H9 (cell line): ENCODE measurements at regions not wholly inside any gene's neighbourhood (a gene's known extent, or its start where the extent isn't known, plus 50 kb on each side); places are given as distances from the start of the nearest gene placed in this dataset.

ENCODE experiments used
- DNase-seq: peaks from one replicate; pipeline ENCODE4 v3.0.0-alpha.2; 2017
- H2AFZ ChIP-seq: one replicate; pipeline ENCODE4 v1.6.1; 2013; ENCODE audit warnings: mild to moderate bottlenecking, low read length, control low read depth, moderate library complexity
- H2AK5ac ChIP-seq: 2 replicates; pipeline ENCODE4 v1.6.1; 2013; ENCODE audit warnings: low read length, control low read depth, mixed read lengths; ENCODE audit not compliant: insufficient read length
- H2BK120ac ChIP-seq: one replicate; pipeline ENCODE4 v1.6.1; 2013; ENCODE audit warnings: low read depth, mild to moderate bottlenecking, low read length, control low read depth, inconsistent platforms; ENCODE audit not compliant: poor library complexity, severe bottlenecking
- H2BK12ac ChIP-seq: 2 replicates; pipeline ENCODE4 v1.6.1; 2013; ENCODE audit warnings: low read length, control low read depth, mixed read lengths, low read depth; ENCODE audit not compliant: insufficient read length
- H2BK15ac ChIP-seq: 2 replicates; pipeline ENCODE4 v1.6.1; 2013; ENCODE audit warnings: low read depth, low read length, control low read depth
- H2BK20ac ChIP-seq: one replicate; pipeline ENCODE4 v1.6.1; 2013; ENCODE audit warnings: low read depth, mild to moderate bottlenecking, low read length, control low read depth, inconsistent platforms; ENCODE audit not compliant: poor library complexity, severe bottlenecking
- H2BK5ac ChIP-seq: 2 replicates; pipeline ENCODE4 v1.6.1; 2013; ENCODE audit warnings: low read length, control low read depth, mixed read lengths; ENCODE audit not compliant: insufficient read length
- H3K14ac ChIP-seq: 2 replicates; pipeline ENCODE4 v1.6.1; 2013; ENCODE audit warnings: low read length, control low read depth; ENCODE audit not compliant: insufficient read depth
- H3K18ac ChIP-seq: 2 replicates; pipeline ENCODE4 v1.6.1; 2013; ENCODE audit warnings: low read depth, mild to moderate bottlenecking, mixed read lengths, low read length, control low read depth; ENCODE audit not compliant: insufficient read length
- H3K23ac ChIP-seq: 2 replicates; pipeline ENCODE4 v1.6.1; 2013; ENCODE audit warnings: low read length, control low read depth, mixed read lengths, low read depth; ENCODE audit not compliant: insufficient read length
- H3K23me2 ChIP-seq: 2 replicates; pipeline ENCODE4 v1.6.1; 2013; ENCODE audit warnings: low read depth, mild to moderate bottlenecking, mixed read lengths, low read length, control low read depth; ENCODE audit not compliant: insufficient read length, poor library complexity, severe bottlenecking
- H3K27ac ChIP-seq: 2 replicates; pipeline ENCODE4 v1.5.1; 2013; ENCODE audit warnings: low read length, control low read depth, mixed read lengths, low read depth; ENCODE audit not compliant: insufficient read length
- H3K27me3 ChIP-seq: 2 replicates; pipeline ENCODE4 v1.6.1; 2013; ENCODE audit warnings: low read length, control low read depth, inconsistent platforms; ENCODE audit not compliant: insufficient read depth
- H3K4ac ChIP-seq: 2 replicates; pipeline ENCODE4 v1.6.1; 2013; ENCODE audit warnings: low read depth, mild to moderate bottlenecking, control low read depth, inconsistent platforms, low read length, moderate library complexity
- H3K4me1 ChIP-seq: 2 replicates; pipeline ENCODE4 v1.6.1; 2013; ENCODE audit warnings: low read length, control low read depth, inconsistent platforms; ENCODE audit not compliant: insufficient read depth
- H3K4me2 ChIP-seq: 2 replicates; pipeline ENCODE4 v1.6.1; 2013; ENCODE audit warnings: low read length, control low read depth, mixed read lengths; ENCODE audit not compliant: insufficient read length, insufficient read depth
- H3K56ac ChIP-seq: 2 replicates; pipeline ENCODE4 v1.6.1; 2013; ENCODE audit warnings: low read depth, mild to moderate bottlenecking, mixed read lengths, low read length, control low read depth; ENCODE audit not compliant: insufficient read length
- H3K79me1 ChIP-seq: 2 replicates; pipeline ENCODE4 v1.6.1; 2013; ENCODE audit warnings: low read depth, mild to moderate bottlenecking, moderate library complexity, low read length, control low read depth, inconsistent platforms; ENCODE audit not compliant: insufficient read depth, poor library complexity, severe bottlenecking
- H3K79me2 ChIP-seq: 2 replicates; pipeline ENCODE4 v1.6.1; 2013; ENCODE audit warnings: low read length, control low read depth, inconsistent platforms; ENCODE audit not compliant: insufficient read depth
- H3K9ac ChIP-seq: 2 replicates; pipeline ENCODE4 v1.6.1; 2013; ENCODE audit warnings: low read length, control low read depth, mixed read lengths; ENCODE audit not compliant: insufficient read length; ENCODE audit errors: extremely low read depth
- H3K9me3 ChIP-seq: one replicate; pipeline ENCODE4 v1.6.1; 2013; ENCODE audit warnings: low read depth, low read length, inconsistent platforms; ENCODE audit not compliant: control insufficient read depth
- H3T11ph ChIP-seq: one replicate; pipeline ENCODE4 v1.6.1; 2013; ENCODE audit warnings: mild to moderate bottlenecking, low read length, control low read depth, inconsistent platforms
- H4K20me1 ChIP-seq: one replicate; pipeline ENCODE4 v1.6.1; 2013; ENCODE audit not compliant: control insufficient read depth, insufficient read length, insufficient read depth
- H4K5ac ChIP-seq: 2 replicates; pipeline ENCODE4 v1.6.1; 2013; ENCODE audit warnings: low read depth, mild to moderate bottlenecking, mixed read lengths, low read length, control low read depth; ENCODE audit not compliant: insufficient read length
- H4K8ac ChIP-seq: replicated peaks from 2 replicates; pipeline ENCODE4 v1.6.1; 2013; ENCODE audit warnings: low read length, control low read depth, mixed read lengths, low read depth; ENCODE audit not compliant: insufficient read length
- H4K91ac ChIP-seq: 2 replicates; pipeline ENCODE4 v1.6.1; 2013; ENCODE audit warnings: low read depth, mild to moderate bottlenecking, moderate library complexity, mixed read lengths, low read length, control low read depth; ENCODE audit not compliant: insufficient read length
- H3K27ac Mint-ChIP-seq, 3 experiments: 2 replicates in 2 of 3; 3 replicates in 1 of 3; pipeline ENCODE4 v1.8.0; 2020 to 2021; ENCODE audit warnings: mixed read lengths in 3 of 3, mild to moderate bottlenecking in 1 of 3, moderate library complexity in 1 of 3
- H3K27me3 Mint-ChIP-seq: 2 replicates; pipeline ENCODE4 v1.8.0; 2021; ENCODE audit warnings: low read depth, mild to moderate bottlenecking, moderate library complexity, mixed read lengths
- H3K36me3 Mint-ChIP-seq, 3 experiments: 2 replicates in 2 of 3; 3 replicates in 1 of 3; pipeline ENCODE4 v1.8.0; 2020 to 2021; ENCODE audit warnings: low read depth in 3 of 3, mixed read lengths in 3 of 3; ENCODE audit not compliant: insufficient read depth in 1 of 3
- H3K4me1 Mint-ChIP-seq, 2 experiments: 2 replicates each; pipeline ENCODE4 v1.8.0; 2020; ENCODE audit warnings: mixed read lengths in 2 of 2
- H3K4me3 Mint-ChIP-seq, 2 experiments: 2 replicates in 1 of 2; 3 replicates in 1 of 2; pipeline ENCODE4 v1.8.0; 2020 to 2021; ENCODE audit warnings: mild to moderate bottlenecking in 2 of 2, mixed read lengths in 2 of 2, moderate library complexity in 1 of 2
- H3K9me3 Mint-ChIP-seq, 2 experiments: 2 replicates in 1 of 2; 3 replicates in 1 of 2; pipeline ENCODE4 v1.8.0; 2020; ENCODE audit warnings: mild to moderate bottlenecking in 2 of 2, mixed read lengths in 2 of 2, moderate library complexity in 1 of 2
- CTCF ChIP-seq: fragments of 200-600 bp; sonication (generic); conservative IDR thresholded peaks from 3 replicates; pipeline ENCODE4 v1.8.0; 2021; ENCODE audit warnings: antibody characterized with exemption, mild to moderate bottlenecking
- WGBS: extraction: QIAGEN DNeasy Blood & Tissue Kit; methylation state at CpG from one replicate; pipeline ENCODE4 v1.1.7; 2013; ENCODE audit warnings: missing lambda C conversion rate, low lambda C conversion rate, mixed read lengths; ENCODE audit not compliant: insufficient read length; ENCODE audit errors: extremely low coverage; 5-methylcytosine and 5-hydroxymethylcytosine counted together

- Histone ChIP-seq H3K23me2 (no peaks in the 10 kb centered on the region), H3K79me1 (no peaks in the 10 kb centered on the region), H3K18ac (no peak overlapping the region), H3K23ac (no peak overlapping the region), H2BK20ac (no peak overlapping the region), H3K56ac (no peak overlapping the region), H3K14ac (no peak overlapping the region), H3K27ac (no peak overlapping the region), H3T11ph (no peak overlapping the region), H3K9ac (no peak overlapping the region), H2AFZ (no peak overlapping the region), H2AK5ac (no peak overlapping the region), H2BK12ac (no peak overlapping the region), H4K20me1 (no peaks in the 10 kb centered on the region), H4K5ac (no peak overlapping the region), H3K79me2 (no peaks in the 10 kb centered on the region), H2BK120ac (no peak overlapping the region), H3K27me3 (no peaks in the 10 kb centered on the region), H2BK15ac (no peak overlapping the region), H4K8ac (no peak overlapping the region), H3K9me3 (peaks cover 11% of the 10 kb centered on the region), H3K4me1 (peaks cover under 1% of the 10 kb centered on the region; the same call in 1 of the 2 replicates), H3K4me2 (no peak overlapping the region), H3K4ac (no peak overlapping the region), H2BK5ac (no peak overlapping the region), H4K91ac (no peak overlapping the region)
- Mint-ChIP-seq H3K9me3 (peaks cover 38 to 40% of the 10 kb centered on the region in 2 experiments), H3K4me3 (no peak overlapping the region), H3K27ac (no peak overlapping the region; a peak in 1 of 7 replicates), H3K27me3 (peaks cover 5% of the 10 kb centered on the region), H3K4me1 (peaks cover 26 to 27% of the 10 kb centered on the region in 2 experiments), H3K36me3 (peaks cover 14 to 30% (median 26%) of the 10 kb centered on the region in 3 experiments)
- no CpG with 5 or more reads among the region's 4 CpGs for WGBS
- DNase-seq: no peak
- TF ChIP-seq CTCF: no peak
Measured at GRCh38 chr1:30153743-30154449, 569.5 kb downstream of the MATN1 start.
